Uterus (tissue), 2 donors: ENCODE measurements at regions not wholly inside any gene's neighbourhood (a gene's known extent, or its start where the extent isn't known, plus 50 kb on each side); places are given as distances from the start of the nearest gene placed in this dataset.

Experiments used
- POLR2A ChIP-seq, 2 donors: fragments of 450-650 bp; IDR thresholded peaks; one replicate each; pipeline ENCODE4 v1.6.1; 2016; ENCODE audit warnings: antibody characterized with exemption in 2 of 2, mild to moderate bottlenecking in 1 of 2, moderate library complexity in 1 of 2
- TF ChIP-seq, protein P1 (sequence below), 4 experiments: fragments of 200-600 bp in 2 of 4; fragments of 450-650 bp in 2 of 4; sonication (generic) in 2 of 4; IDR thresholded peaks; one replicate each; pipeline ENCODE4 v1.5.1; 2016 to 2019; ENCODE audit warnings: antibody characterized with exemption in 4 of 4, mild to moderate bottlenecking in 2 of 4, moderate library complexity in 1 of 4

DNA sequence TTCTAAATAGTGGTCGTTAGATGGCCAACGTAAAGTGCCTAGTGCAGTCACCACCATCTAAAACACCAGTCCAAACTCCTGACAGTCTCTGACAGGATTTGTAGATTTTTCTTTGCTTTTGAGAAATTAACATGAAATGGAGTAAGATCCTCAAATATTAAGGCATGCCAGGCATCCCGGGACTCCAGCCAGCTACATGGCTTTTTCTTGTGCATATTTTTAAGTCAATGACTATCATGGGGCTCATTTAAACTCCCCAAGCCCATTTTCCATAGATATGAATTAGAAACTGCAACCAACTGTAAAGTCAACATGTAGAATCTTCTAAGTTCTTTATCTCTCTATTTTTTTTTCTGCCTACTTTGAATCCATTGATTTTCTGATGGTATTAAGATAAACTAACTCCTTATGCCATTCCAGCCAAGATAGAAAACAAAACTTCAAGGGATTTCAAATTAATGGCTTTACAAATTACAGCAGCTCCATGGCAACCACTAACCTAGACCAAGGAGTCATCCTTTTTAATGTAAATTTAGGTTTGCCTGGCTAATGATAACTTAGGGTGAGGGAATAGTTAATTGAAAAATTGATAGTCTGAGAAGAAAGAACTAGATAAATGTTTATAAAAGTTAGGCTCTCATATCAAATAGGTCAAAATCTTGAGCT is 764.1 kb upstream of the NXPH2 start:
- TF ChIP-seq, protein P1, sequence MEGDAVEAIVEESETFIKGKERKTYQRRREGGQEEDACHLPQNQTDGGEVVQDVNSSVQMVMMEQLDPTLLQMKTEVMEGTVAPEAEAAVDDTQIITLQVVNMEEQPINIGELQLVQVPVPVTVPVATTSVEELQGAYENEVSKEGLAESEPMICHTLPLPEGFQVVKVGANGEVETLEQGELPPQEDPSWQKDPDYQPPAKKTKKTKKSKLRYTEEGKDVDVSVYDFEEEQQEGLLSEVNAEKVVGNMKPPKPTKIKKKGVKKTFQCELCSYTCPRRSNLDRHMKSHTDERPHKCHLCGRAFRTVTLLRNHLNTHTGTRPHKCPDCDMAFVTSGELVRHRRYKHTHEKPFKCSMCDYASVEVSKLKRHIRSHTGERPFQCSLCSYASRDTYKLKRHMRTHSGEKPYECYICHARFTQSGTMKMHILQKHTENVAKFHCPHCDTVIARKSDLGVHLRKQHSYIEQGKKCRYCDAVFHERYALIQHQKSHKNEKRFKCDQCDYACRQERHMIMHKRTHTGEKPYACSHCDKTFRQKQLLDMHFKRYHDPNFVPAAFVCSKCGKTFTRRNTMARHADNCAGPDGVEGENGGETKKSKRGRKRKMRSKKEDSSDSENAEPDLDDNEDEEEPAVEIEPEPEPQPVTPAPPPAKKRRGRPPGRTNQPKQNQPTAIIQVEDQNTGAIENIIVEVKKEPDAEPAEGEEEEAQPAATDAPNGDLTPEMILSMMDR (IDR thresholded peaks at IDR 0.05): no peak
- TF ChIP-seq POLR2A (IDR thresholded peaks at IDR 0.05): no peak
